ENCODE measurements at regions not wholly inside any gene's neighbourhood (a gene's known extent, or its start where the extent isn't known, plus 50 kb on each side); places are given as distances from the start of the nearest gene placed in this dataset.

DNA sequence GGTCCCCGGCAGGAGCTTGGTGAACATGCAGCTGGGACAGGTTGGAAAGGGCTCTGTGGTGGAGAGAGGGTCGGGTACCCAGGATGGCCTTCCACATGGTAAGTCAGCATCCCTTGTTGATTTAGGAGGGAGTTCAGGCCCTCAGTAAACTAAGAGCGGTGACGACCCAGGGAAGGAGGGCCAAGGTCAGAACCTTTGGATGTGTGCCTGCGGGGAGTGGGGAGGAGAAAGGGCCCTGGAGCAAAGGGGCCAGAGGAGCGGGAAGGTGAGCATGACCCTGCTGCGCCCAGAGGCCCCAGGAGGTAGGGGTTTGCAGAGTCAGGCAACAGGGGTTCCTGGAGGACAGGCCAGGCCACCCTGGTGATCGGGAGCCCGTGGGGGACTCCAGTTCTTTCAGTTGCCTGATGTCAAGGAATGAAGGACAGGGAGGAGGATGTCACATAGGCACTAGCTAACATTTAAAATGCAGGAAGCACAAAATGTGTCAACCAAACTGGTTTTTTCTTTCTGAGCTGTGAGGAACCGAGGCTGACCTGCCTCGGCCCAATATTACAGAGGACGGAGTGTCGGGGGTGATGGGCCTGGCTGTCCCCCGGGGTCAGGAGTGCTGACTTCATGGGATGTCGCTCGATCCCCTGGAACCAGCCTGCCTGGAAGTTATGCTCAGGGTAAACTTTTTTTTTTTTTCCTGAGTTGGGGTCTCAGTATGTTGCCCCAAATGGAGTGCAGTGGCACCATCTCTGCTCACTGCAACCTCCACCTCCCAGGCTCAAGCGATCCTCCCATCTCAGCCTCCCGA, 117.4 kb upstream of the SLC45A1 start:
- TF ChIP-seq, protein P1, sequence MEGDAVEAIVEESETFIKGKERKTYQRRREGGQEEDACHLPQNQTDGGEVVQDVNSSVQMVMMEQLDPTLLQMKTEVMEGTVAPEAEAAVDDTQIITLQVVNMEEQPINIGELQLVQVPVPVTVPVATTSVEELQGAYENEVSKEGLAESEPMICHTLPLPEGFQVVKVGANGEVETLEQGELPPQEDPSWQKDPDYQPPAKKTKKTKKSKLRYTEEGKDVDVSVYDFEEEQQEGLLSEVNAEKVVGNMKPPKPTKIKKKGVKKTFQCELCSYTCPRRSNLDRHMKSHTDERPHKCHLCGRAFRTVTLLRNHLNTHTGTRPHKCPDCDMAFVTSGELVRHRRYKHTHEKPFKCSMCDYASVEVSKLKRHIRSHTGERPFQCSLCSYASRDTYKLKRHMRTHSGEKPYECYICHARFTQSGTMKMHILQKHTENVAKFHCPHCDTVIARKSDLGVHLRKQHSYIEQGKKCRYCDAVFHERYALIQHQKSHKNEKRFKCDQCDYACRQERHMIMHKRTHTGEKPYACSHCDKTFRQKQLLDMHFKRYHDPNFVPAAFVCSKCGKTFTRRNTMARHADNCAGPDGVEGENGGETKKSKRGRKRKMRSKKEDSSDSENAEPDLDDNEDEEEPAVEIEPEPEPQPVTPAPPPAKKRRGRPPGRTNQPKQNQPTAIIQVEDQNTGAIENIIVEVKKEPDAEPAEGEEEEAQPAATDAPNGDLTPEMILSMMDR (IDR thresholded peaks at IDR 0.05; ENCODE audit: poor library complexity): no peak
- no peak for TF ChIP-seq EZH2phosphoT487 (IDR thresholded peaks at IDR 0.05; ENCODE audit: low read depth, severe bottlenecking, unreplicated experiment)

Data from hepatocyte (in vitro differentiated cells).